ENCODE measurements at regions not wholly inside any gene's neighbourhood (a gene's known extent, or its start where the extent isn't known, plus 50 kb on each side); places are given as distances from the start of the nearest gene placed in this dataset.

DNA sequence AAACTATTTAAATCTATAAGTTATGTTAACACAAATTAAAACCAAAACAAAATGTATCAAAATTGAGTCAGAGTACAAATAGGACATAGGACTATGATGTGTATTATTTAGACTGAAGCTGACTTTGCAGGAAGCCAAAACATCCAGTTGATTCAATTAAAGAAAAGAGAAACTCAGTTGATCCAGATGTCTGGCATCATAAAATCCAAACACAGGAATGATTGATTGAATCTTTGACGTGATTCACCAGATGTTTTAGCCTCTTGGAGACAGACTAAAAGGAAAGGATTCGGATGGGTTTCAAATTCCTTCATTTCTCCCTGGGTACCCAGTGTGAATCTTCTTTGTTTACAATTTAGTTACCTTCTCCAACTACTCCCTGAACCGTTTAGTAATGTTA lies 272.9 kb downstream of the IRS1 start:
- peak; percentile 40 for DNase-seq (ENCODE audit: low read depth)

DNA sequence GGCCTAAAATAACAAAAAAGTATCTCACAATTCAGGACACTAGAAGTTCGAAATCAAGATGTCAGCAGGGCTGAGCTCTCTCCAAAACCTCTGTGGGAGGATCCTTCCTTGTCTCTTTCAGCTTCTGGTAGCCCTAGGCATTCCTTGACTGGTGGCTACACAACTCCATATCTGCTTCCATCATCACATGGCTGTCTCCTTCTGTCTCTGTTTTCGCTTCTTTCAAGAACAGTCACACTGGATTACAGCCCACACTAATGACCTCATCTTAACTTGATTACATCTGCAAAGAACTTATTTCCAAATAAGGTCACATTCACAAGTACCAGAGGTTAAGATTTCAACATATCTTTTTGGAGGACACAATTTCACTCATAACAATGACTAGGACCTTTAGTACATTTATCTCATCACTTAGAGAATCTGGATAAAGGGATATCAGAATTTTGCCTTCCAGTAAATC lies 275.2 kb downstream of the IRS1 start:
- peak; percentile 53 for DNase-seq (ENCODE audit: low read depth)

DNA sequence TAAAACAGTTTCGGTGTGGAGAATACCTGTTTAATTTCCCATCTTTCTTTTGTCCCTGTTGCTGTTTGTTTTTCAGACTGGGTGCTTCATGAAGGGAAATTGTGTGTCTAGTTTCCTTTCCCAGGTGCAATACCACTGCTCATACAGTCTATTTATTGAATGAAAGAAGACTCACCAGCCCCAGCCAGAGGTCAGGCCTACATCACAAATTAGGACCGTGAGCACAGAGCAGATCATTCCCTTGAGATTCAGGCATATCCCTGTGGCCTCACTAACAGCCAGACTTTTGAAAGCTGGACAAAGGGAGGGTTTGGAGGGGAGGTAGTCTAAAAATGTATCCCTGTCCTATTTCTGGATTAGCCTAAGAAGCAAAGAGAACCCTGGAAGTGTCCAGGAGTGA lies 278.9 kb downstream of the IRS1 start:
- DNase-seq (ENCODE audit: low read depth): no peak

DNA sequence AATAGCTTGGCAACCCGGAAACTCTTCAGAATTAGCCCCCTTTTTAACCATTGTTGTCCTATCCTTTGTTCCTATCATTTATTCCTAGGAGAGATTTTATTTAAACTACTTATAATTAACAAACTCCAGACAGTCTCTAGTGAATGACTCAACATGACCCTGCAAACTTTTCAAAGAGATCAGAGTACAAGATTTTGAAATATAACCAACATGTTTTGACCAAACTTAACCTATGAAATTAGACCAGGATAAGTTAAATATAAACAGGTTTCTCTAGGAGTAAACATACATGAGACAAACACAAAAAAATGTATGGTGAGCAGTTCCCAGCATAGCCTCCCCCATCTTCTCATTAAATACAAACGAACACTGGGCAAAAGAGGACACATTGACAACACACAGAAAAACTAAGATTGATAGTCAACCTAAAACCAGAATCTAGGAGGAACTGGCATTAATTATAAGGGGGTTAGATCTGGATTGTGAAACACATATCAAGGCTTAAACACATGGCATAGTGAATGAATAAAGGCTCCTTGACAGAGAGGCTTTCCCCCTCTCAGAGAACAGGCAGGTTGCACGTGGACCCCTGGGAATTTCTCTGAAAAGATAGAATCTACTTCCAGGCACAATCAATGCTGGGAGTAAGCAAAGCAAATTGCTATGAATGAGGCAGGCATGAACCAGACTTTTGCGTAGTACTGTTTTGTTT lies 284.1 kb downstream of the IRS1 start:
- peak; percentile 40 for DNase-seq (ENCODE audit: low read depth)

DNA sequence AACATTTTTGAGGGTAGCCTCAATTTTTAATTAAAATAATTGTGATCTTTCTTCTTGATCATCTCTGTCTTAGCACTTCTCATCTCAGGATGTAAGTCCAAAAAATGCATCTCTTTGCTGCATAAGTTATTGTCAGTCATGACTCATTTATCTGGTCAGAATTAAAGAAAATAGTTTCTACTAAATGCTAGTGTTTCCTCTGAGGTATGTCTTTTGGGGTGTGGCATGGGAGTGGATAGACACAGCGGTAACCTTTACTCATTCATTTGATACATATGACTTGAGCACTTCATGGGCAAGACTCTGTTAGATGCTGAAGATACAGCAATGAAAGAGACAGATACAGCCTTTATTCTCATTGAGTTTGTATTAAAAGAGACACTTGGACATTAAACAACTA lies 284.7 kb downstream of the IRS1 start:
- DNase-seq (ENCODE audit: low read depth): no peak

DNA sequence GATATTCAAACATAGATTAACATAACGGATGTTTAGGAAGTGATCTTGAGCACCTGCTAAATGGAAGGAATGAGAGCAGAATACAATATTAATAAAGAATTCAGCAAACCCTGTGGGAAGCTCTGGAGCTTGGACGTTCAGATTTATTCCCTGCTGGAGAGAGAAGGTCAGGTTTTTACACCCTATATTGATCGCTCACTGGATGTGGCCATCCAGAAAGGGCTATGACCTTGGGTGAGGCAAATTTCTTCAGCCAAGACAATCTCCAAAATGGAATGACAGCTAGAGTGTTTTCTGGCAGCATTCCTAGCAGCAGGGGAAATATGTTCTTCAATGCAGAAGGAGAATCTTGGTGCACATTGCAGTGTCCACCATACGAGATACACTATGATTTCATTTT lies 288.3 kb downstream of the IRS1 start:
- no peak for DNase-seq (ENCODE audit: low read depth)

DNA sequence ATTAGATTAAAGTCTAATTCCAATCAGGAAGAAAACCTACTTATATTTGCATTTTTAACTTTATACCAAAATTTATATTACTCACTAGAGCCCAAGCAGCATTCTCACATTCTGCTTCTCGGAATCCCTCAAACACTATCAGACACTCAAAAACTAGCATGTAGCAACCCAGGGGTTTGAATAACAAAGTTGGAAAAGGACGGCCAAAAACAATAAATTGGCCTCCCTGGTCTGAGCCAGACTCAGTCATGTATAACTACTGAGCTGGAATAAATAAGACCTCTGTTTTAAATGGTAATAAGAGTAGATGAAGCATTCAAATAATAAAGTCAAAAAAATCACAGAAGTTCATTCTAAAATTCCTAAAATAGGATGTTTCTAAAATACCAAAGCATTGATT lies 290.9 kb downstream of the IRS1 start:
- no peak for DNase-seq (ENCODE audit: low read depth)

DNA sequence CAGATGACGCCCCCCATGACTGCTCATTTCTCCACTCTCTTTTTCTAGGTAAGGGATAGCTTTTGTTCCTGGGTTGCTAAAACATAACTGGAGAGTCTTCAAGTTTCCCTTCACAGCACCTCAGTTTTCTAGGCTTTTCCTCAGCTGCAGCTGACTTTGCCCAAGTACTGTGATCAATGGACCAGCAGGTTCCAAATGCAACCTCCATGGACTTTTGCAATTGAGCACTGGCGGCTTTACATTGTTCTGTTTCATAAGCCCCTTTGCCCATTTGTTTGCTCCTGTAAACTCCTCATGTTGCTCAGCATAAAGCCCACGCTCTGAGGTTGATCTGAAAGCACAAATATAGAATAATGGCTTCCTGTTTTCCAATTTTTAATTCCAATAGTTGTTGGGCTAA lies 291.6 kb downstream of the IRS1 start:
- DNase-seq (ENCODE audit: low read depth): no peak

DNA sequence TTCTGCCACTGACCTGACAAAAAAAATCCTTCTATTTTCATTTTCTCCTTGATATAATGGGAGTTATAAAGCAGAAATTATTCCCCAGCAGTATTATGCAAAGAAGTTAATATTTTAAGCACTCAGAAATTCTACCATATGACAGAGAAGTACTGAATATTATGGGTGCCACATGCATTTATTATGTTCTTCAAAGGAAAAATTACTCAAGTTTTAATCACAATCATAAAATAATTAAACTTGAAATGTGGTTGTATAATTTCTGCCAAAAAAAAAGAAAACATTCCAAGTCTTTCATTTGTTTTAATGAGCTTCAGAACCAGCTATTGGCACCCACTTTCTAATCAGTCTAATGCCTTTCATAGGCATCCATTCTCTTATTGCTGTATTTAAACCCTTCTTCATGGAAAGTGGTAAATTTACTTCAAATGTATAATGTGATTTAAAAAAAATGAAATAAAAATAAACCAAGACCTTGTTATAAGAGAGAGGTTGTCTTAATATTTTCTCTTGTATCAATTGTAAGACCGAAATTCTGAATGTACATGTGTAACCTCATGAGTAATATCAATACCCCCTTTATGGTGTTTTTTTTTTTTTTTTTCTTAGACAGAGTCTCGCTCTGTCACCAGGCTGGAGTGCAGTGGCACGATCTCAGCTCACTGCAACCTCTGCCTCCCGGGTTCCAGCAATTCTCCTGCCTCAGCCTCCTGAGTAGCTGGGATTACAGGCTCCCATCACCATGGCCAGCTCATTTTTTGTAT lies 302.3 kb downstream of the IRS1 start:
- DNase-seq (ENCODE audit: low read depth): no peak

DNA sequence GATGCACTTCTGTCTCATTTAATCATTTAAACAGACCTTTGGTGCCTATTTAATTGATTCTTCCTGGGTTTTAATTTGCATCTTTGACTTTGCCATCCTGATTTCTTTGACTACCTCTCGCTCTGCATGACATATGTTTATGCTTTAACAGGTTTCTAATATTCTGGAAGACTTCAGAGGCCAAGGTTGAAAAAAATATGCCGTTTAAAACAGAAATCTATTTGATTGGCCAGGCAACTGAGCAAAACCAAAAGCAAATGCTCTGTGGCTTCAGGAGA lies 303.4 kb downstream of the IRS1 start:
- DNase-seq (ENCODE audit: low read depth): no peak

DNA sequence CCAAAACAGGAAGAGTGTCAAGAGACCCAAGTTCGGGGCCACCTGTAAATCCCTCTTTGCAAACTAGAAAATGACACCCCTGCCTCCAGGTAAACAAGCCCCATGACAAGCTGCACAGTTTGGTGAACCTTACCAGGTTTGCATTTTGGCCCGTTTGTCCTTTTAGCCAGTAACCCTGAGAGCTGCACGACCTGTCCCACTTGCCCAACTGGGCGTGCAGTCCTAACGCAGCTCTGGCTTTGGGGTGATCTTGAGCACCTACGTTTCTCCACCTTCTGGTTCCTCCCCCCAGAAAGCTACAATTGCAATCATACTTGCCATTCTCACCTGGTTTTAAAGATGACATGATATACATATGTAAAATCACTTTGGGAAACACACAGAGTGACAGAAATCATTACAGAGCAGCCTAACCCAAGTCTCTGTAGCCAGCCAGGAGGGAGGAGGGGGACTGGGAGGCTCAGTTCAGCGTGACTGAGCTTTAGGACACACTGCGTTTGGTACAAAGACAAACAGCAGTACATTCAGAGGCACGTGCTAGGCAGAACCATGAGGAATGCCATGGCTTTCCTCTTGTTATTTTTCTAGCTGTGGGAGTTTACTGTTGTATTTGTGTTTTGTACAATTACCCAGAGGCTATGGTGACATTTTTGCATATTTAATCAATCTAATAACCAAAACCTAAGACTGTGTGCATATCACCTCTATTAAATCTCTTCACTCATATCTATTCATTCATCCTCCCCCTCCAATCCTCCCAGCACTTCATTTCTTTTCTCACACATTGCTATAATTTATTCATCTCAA lies 304.0 kb downstream of the IRS1 start:
- DNase-seq (ENCODE audit: low read depth): no peak

DNA sequence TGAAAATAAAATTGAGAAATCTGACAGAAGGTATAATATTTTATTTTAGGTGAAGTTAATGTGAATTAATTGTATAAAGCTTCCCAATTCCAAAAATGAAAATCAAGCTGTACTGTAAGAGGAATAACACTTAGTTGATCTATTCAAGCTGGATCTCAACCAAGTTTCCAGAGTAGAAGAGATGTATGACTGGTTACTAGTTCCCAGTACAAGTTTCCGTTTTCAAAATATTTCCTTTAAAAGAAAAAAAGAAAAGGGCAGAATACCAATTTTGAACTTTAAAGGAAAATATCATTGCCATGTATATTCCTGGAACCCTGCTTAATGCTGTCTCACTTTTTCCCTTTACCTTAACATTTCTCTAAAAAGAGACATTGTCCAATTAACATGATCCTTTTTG lies 308.5 kb downstream of the IRS1 start:
- DNase-seq (ENCODE audit: low read depth): no peak

DNA sequence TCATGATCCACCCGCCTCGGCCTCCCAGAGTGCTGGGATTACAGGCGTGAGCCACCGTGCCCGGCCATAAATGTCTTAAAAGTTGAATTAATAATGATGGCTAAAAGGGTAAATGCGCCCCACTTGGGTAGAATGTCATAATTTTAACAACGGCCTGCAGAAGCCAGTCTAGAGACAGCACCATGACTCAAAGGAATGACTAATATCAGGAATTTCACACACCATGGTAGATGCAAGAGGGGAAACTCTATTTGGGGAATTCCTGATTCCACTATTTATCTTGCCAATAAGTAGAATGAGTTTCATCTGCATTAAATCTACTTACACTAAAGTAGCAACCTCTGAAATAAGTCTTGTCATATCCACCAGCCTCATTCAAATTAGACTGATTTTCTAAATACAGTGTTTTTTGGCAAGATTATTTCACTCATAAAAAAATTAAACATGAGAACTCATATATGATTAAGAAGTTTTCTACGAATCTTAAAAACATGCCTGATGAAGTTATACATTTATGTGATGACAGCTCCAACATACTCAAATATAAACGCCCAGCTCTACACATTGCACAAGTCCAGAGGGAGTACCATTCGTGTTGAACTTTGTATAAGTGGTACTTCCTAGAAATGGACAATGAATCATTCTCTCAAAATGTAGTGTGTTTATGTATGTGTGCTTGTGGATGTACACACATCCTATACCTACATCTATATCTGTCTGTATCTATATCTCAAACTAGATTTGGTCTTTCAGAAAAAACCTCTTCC lies 309.7 kb downstream of the IRS1 start:
- DNase-seq (ENCODE audit: low read depth): peak; percentile 55

DNA sequence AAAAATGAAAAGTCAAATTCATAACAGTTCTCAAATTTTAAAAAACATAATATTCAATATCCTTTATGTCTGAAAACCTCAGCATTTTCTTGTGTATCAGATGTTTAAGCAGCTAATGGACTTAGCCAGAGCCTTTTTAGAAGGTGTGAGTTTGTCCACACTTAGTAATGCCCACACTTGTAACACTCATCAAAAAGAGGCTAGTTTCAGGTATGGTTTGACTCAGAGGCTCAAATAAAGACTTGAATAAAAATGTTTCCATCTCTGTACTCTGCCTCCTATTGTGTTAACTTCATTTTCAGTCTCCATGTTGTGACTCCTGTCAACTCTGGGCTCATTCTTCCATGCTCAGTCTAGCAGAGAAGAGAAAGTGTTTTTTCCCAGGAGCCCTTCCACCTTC lies 311.6 kb downstream of the IRS1 start:
- no peak for DNase-seq (ENCODE audit: low read depth)

DNA sequence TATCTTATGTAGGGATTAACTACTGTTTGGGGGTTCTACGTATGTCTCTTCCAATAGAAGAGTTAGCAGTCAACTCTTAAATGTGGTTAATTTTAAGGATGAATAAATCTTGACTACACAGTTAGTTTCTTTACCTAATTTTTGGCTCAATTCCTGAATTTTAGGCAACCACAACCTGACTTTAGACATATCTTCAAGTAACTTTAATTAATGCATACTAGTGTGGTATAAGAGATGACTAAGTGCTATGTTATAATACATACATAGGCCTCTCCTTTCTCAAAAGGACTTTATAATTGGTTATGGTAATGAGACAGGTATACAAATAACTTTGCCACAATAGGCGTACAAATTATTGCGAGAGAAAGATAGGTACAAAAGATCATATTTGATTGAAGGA lies 312.0 kb downstream of the IRS1 start:
- DNase-seq (ENCODE audit: low read depth): no peak

DNA sequence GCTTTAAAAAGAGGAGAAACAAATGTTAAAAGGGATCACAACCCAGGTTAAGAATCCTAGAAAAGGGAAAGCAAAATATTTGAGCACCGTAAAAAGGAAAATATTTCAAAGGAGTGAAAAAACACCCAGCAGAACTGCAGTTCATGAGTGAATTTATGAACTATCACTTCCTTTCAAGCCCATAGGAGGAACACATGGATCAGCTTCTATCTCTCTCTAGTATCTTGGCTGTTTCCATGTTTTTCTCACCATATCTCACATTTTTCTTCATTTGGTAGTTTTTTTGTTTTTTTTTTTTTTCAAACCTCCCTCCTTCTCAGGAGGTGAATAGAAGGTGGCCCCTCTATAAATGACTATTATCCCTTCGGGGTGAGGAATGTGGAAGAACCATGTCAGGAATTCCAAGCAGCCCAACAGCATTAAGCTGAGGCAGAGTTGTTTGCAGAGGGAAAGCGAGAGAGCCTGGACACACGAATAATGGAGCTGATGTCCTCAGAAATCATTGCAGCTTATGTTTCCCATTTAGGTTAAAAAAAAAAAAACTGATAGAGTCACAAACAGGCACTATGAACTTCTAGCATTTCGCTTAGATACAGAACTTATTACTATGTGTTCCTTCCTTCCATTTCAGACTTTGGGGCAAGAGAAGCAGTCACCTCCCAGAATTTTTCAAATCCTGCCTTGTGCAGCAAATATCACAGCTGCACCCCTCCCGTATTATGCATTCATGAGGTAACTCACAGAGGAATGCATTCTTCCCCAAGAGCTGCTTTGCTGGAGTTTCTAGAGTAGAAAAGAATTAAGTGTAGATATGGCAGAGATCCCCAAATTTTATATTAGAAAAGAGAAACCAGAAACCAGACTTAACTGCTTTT lies 315.6 kb downstream of the IRS1 start:
- no peak for DNase-seq (ENCODE audit: low read depth)

DNA sequence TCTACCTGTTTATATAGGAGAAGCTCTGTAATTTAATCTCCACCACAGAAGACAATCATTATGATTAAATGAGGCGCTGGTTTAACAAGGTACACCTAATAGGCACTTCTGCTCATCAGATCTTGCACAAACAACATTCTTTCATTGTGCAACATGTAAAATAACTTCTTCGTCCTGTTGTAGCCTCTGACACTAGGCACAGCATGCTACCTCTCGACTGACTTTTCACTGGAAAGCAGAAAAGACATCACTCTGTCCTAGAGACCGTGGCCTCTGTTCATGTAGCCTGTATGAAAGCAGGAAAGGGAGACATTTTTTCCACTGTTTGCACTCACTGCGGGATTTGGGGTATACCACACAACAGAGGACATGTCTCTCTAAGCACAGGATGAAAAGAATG lies 316.5 kb downstream of the IRS1 start:
- DNase-seq (ENCODE audit: low read depth): no peak

DNA sequence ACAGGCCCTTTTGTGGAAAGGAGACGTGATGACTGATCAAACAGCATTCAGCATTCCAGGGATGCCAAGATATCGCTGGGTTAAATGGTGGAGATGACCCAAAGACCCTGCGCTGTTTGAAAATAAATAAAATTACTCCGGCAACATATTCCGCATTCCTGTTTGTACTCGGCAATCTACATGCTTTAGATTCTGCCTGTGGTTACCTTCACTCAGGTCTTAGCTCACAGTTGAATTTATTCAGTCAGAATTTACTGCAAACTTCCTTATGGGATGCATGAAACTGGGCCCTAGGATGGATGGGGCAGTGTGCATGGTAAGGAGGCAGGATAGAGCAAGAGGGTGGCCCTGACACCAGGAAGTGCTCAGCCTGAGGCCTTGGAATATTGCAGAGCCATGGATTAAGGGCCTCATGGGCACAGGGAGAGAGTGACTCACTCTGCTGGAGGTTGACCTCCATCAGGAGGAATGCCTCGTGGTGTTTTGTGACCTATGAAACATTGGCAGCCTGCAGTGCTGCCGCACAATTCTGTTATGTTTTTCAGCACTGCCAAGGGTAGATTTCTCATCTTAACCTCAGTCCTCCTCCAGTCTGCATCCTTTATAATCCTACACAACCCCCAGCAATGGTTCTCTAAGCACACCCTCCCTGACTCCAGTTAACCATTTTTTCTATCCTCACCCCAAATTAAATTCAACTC lies 321.4 kb downstream of the IRS1 start:
- peak; percentile 52 for DNase-seq (ENCODE audit: low read depth)

DNA sequence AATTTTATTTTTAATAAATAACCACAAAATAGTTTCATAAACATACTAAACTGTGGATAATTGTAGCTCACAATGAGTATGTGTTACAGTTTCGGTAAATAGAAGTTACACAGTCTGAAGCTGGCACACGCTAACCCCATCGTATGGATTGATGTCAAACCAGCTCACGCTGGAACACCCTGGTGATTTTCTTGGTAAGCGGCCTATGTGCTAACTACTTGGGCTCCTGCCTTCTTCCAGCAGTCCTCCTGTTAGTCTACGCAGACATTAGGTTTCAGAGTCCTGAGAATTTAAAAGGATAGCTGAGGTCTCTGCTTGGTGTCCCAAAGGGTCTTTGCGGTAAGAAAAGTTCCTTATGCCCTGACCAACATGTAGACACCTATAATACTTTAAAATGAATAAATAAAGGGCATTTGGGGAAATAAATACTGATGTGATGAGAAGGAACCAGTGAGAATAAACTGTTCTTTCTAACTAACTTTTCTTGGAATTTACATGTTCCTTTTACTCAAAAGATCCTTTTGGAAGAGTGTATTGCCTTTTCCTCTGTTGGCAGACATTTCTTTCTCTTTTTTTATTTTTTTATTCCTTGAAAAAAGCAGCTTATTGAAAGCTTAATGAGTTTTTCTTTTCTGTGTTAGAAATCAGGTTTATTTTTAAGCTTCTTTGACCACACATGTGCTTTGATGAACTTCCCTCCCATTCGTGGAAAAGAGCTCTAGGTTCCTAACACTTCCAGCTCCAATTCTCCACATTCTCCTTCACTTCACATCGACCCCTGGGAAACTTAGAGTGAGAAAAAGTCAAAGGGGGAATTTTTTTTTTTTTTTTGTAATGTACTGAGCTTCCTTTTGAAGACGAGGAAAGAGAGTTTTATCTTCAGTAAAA lies 322.2 kb downstream of the IRS1 start:
- no peak for DNase-seq (ENCODE audit: low read depth)

DNA sequence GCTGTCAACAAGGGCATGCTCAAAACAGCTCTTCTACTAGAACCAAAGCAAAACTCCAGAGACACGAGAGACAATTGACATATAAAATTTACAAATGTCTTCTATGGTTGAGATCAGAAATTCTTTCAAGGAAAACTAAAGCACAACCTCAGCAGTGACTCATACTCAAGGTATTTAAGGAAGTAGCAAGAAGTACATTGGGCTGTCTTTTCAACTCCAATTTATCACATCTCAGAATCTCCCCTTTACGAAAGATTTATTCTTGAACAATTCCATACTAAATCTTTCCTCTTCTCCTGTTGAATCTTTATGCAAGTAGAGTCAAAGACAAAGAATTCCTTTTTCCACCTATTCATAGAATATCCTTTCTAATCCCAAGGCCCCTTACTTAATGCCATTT lies 324.0 kb downstream of the IRS1 start:
- no peak for DNase-seq (ENCODE audit: low read depth)

All from GM04504 (cell line).